ENCODE measurements at regions not wholly inside any gene's neighbourhood (a gene's known extent, or its start where the extent isn't known, plus 50 kb on each side); places are given as distances from the start of the nearest gene placed in this dataset.

- no peak for TF ChIP-seq CTCF (IDR thresholded peaks at IDR 0.05; ENCODE audit: extremely low read depth, missing control alignments)
- no peak for DNase-seq (ENCODE audit: low spot score)
Observed at GRCh38 chr12:77339610-77340009, 274.2 kb upstream of the E2F7 start.

- TF ChIP-seq CTCF (IDR thresholded peaks at IDR 0.05; ENCODE audit: extremely low read depth, missing control alignments): no peak
- no peak for DNase-seq (ENCODE audit: low spot score)
Observed at GRCh38 chr12:77337362-77337761, 272.0 kb upstream of the E2F7 start.

GRCh38 chr12:77334806-77335205 is 269.4 kb upstream of the E2F7 start:
- DNase-seq (ENCODE audit: low spot score): no peak
- no peak for TF ChIP-seq CTCF (IDR thresholded peaks at IDR 0.05; ENCODE audit: extremely low read depth, missing control alignments)

GRCh38 chr12:77328326-77328725 is 263.0 kb upstream of the E2F7 start:
- DNase-seq (ENCODE audit: low spot score): no peak
- TF ChIP-seq CTCF (IDR thresholded peaks at IDR 0.05; ENCODE audit: extremely low read depth, missing control alignments): no peak

- no peak for TF ChIP-seq CTCF (IDR thresholded peaks at IDR 0.05; ENCODE audit: extremely low read depth, missing control alignments)
- peak; percentile 27 for DNase-seq (ENCODE audit: low spot score)
Observed at GRCh38 chr12:77325511-77326236, 260.3 kb upstream of the E2F7 start.

- TF ChIP-seq CTCF (IDR thresholded peaks at IDR 0.05; ENCODE audit: extremely low read depth, missing control alignments): peak; percentile 74
- DNase-seq (ENCODE audit: low spot score): peak; percentile 83
Observed at GRCh38 chr12:77324763-77325468, 259.5 kb upstream of the E2F7 start.

- DNase-seq (ENCODE audit: low spot score): no peak
- TF ChIP-seq CTCF (IDR thresholded peaks at IDR 0.05; ENCODE audit: extremely low read depth, missing control alignments): no peak
Observed at GRCh38 chr12:77324416-77324762, 259.0 kb upstream of the E2F7 start.
